Erythroblast (primary cell): ENCODE measurements at regions not wholly inside any gene's neighbourhood (a gene's known extent, or its start where the extent isn't known, plus 50 kb on each side); places are given as distances from the start of the nearest gene placed in this dataset.

Source experiments
- GATA1 ChIP-seq: IDR thresholded peaks from 2 replicates; pipeline ENCODE4 v1.6.1; 2011; ENCODE audit warnings: low read depth, mild to moderate bottlenecking, control low read depth, low read length, moderate library complexity
- POLR2A ChIP-seq: IDR thresholded peaks from 2 replicates; pipeline ENCODE4 v1.6.1; 2011; ENCODE audit warnings: mild to moderate bottlenecking, low read length

GRCh38 chrX:68920561-68920960 is 91.7 kb downstream of the EFNB1 start:
- TF ChIP-seq POLR2A: no peak
- TF ChIP-seq GATA1: no peak
